NOMO-1 (cell line): ENCODE measurements at regions not wholly inside any gene's neighbourhood (a gene's known extent, or its start where the extent isn't known, plus 50 kb on each side); places are given as distances from the start of the nearest gene placed in this dataset.
A peak's percentile ranks its signal among the peaks of the same experiment; 100 is the strongest.

ENCODE experiments used
- DNase-seq, 2 experiments: peaks; one replicate each; lab custom pipeline; 2025; ENCODE audit not compliant: unreplicated experiment in 2 of 2; lab: John Stamatoyannopoulos, UW

- no peak for DNase-seq
Measured at GRCh38 chr9:115169003-115169402, 51.0 kb upstream of the TNC start.

GRCh38 chr9:115170358-115171073 is 52.6 kb upstream of the TNC start:
- no peak for DNase-seq

- no peak for DNase-seq
Measured at GRCh38 chr9:115171921-115172388, 54.0 kb upstream of the TNC start.

GRCh38 chr9:115182264-115182663 is 64.3 kb upstream of the TNC start:
- DNase-seq: no peak

- DNase-seq: no peak
Measured at GRCh38 chr9:115183436-115183835, 65.5 kb upstream of the TNC start.

- no peak for DNase-seq
Measured at GRCh38 chr9:115189686-115190085, 71.7 kb upstream of the TNC start.

- DNase-seq: no peak
Measured at GRCh38 chr9:115191667-115192066, 73.7 kb upstream of the TNC start.

GRCh38 chr9:115192280-115192679 is 74.3 kb upstream of the TNC start:
- DNase-seq: peak in 1 of 2 experiments; percentile 0

GRCh38 chr9:115192835-115193525 is 75.0 kb upstream of the TNC start:
- DNase-seq: no peak

GRCh38 chr9:115193777-115194176 is 75.8 kb upstream of the TNC start:
- no peak for DNase-seq

GRCh38 chr9:115194216-115194615 is 76.3 kb upstream of the TNC start:
- DNase-seq: no peak

- DNase-seq: no peak
Measured at GRCh38 chr9:115195912-115196311, 78.0 kb upstream of the TNC start.

- DNase-seq: no peak
Measured at GRCh38 chr9:115196919-115197318, 79.0 kb upstream of the TNC start.

- no peak for DNase-seq
Measured at GRCh38 chr9:115198001-115198400, 80.0 kb upstream of the TNC start.

- no peak for DNase-seq
Measured at GRCh38 chr9:115200711-115201505, 83.0 kb upstream of the TNC start.

- DNase-seq: no peak
Measured at GRCh38 chr9:115202181-115202580, 84.2 kb upstream of the TNC start.

- no peak for DNase-seq
Measured at GRCh38 chr9:115202960-115203751, 85.2 kb upstream of the TNC start.

- peak in 1 of 2 experiments; percentile 3 for DNase-seq
Measured at GRCh38 chr9:115204904-115205453, 87.0 kb upstream of the TNC start.

- DNase-seq: no peak
Measured at GRCh38 chr9:115207003-115207836, 89.3 kb upstream of the TNC start.

- no peak for DNase-seq
Measured at GRCh38 chr9:115208501-115208900, 90.5 kb upstream of the TNC start.
